Nephron progenitor cell (in vitro differentiated cells): ENCODE measurements at regions not wholly inside any gene's neighbourhood (a gene's known extent, or its start where the extent isn't known, plus 50 kb on each side); places are given as distances from the start of the nearest gene placed in this dataset.

Experiments used
- DNase-seq: peaks from one replicate; pipeline ENCODE4 v3.0.0; 2021
- H3K27ac Mint-ChIP-seq: 2 replicates; pipeline ENCODE4 v1.8.0; 2021; ENCODE audit warnings: mild to moderate bottlenecking, moderate library complexity, mixed read lengths
- H3K27me3 Mint-ChIP-seq: 2 replicates; pipeline ENCODE4 v1.8.0; 2021; ENCODE audit warnings: mild to moderate bottlenecking, low read depth, mixed read lengths; ENCODE audit not compliant: poor library complexity
- H3K36me3 Mint-ChIP-seq: 2 replicates; pipeline ENCODE4 v1.8.0; 2021; ENCODE audit warnings: low read depth, mixed read lengths
- H3K4me1 Mint-ChIP-seq: 2 replicates; pipeline ENCODE4 v1.8.0; 2021; ENCODE audit warnings: mixed read lengths
- H3K4me3 Mint-ChIP-seq: 2 replicates; pipeline ENCODE4 v1.8.0; 2021; ENCODE audit warnings: mild to moderate bottlenecking, moderate library complexity, mixed read lengths
- H3K9me3 Mint-ChIP-seq: 2 replicates; pipeline ENCODE4 v1.8.0; 2021; ENCODE audit warnings: mild to moderate bottlenecking, moderate library complexity, mixed read lengths
- TF ChIP-seq, protein P1 (sequence below): fragments of 200-600 bp; sonication (generic); IDR thresholded peaks from 2 replicates; pipeline ENCODE4 v1.5.0; 2021; ENCODE audit warnings: antibody characterized with exemption

GRCh38 chr2:20111311-20112131 lies 60.1 kb upstream of the LAPTM4A start:
- peaks cover 6% of the 10 kb centered on the region for H3K9me3 Mint-ChIP-seq
- no peak overlapping the region for H3K4me3 Mint-ChIP-seq

DNA sequence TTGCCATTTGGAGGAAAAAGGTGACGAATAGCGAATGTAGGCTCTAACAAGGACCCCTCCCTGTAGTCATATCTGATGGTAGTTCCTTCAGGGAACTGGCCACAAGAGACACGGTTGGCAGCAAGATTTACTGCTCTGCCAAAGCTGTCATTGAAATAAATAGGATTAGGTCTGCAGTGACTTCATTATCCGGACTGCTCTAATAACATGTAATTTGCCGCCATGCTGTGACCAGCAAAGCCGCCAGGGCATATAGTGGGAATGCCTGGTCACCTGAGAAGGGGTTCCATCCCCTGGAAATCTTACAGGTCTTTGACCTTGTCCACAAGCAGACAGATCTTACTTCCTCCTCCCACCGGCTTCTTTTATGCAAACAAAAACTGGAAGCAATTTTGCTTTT lies 59.4 kb upstream of the LAPTM4A start:
- no peak for DNase-seq
- Mint-ChIP-seq H3K4me1 (peaks cover 35% of the 10 kb centered on the region), H3K9me3 (peaks cover 11% of the 10 kb centered on the region), H3K27ac (peak overlapping the region; percentile 79), H3K4me3 (no peak overlapping the region), H3K27me3 (peaks cover 19% of the 10 kb centered on the region), H3K36me3 (no peaks in the 10 kb centered on the region)
- TF ChIP-seq, protein P1, sequence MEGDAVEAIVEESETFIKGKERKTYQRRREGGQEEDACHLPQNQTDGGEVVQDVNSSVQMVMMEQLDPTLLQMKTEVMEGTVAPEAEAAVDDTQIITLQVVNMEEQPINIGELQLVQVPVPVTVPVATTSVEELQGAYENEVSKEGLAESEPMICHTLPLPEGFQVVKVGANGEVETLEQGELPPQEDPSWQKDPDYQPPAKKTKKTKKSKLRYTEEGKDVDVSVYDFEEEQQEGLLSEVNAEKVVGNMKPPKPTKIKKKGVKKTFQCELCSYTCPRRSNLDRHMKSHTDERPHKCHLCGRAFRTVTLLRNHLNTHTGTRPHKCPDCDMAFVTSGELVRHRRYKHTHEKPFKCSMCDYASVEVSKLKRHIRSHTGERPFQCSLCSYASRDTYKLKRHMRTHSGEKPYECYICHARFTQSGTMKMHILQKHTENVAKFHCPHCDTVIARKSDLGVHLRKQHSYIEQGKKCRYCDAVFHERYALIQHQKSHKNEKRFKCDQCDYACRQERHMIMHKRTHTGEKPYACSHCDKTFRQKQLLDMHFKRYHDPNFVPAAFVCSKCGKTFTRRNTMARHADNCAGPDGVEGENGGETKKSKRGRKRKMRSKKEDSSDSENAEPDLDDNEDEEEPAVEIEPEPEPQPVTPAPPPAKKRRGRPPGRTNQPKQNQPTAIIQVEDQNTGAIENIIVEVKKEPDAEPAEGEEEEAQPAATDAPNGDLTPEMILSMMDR: no peak

More at GRCh38 chr2:20111311-20112131, 60.1 kb upstream of the LAPTM4A start:
- H3K27ac Mint-ChIP-seq: peak overlapping the region; percentile 79
- peaks cover 13% of the 10 kb centered on the region for H3K27me3 Mint-ChIP-seq
- TF ChIP-seq, protein P1: no peak
- H3K36me3 Mint-ChIP-seq: no peaks in the 10 kb centered on the region
- peaks cover 35% of the 10 kb centered on the region for H3K4me1 Mint-ChIP-seq
- no peak for DNase-seq

DNA sequence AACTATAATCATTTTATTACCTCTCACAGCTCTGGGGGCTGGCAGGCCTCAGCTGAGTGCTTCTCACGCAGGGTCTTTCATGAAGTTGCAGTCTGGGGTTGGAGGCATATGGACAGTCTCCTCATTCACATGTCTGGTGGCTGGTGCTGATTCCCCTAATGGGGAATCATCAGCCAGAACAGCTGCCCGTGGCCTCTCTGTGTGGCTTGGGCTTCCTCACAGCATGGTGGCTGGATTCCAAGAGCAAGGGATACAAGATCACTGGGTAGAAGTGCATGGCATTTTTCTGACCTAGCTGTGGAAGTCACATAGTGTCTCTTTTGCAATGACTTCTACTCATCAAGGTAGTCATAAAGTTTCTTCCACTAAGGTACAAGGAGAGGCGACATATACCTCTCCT lies 59.0 kb upstream of the LAPTM4A start:
- peaks cover 19% of the 10 kb centered on the region for H3K27me3 Mint-ChIP-seq
- TF ChIP-seq, protein P1: no peak
- no peak for DNase-seq
- peaks cover 40% of the 10 kb centered on the region for H3K4me1 Mint-ChIP-seq
- peaks cover 16% of the 10 kb centered on the region for H3K9me3 Mint-ChIP-seq
- no peaks in the 10 kb centered on the region for H3K36me3 Mint-ChIP-seq
- no peak overlapping the region for H3K4me3 Mint-ChIP-seq
- H3K27ac Mint-ChIP-seq: no peak overlapping the region

DNA sequence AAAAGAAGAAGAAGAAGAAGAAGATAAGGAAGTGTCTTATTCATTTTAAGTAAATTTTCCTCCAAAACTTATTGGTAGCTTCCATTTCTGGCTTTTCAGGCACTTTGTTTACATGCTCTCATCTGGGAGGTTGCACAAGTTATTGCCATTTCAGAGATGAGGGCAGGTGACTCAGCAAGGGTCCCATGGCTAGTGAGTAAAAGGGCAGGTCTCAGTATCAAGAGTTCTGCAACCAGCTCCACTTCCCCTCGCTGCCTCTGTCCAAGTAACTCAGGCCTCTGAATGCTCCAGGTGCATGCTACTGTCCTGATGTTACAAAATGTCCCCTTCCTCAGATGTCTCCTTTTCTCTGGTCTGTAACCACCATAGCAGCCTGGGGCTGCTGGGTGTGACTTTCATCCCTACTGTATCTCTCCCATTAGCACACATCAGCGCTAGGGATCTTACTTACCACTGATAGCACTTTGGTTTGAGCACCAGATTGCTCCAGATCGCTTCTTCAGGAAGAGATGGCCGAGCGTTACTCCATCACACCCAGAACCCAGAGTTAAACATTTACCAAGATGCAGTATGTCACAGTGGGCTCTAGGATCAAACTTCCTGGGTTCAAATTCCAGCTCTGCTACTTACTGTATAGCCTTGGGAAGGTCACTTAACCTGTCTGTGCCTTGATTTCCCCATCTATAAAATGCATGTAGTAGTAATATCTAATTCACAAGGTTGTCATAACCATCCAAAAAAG lies 57.4 kb upstream of the LAPTM4A start:
- Mint-ChIP-seq H3K4me3 (no peak overlapping the region), H3K9me3 (peaks cover 16% of the 10 kb centered on the region), H3K27me3 (peaks cover 27% of the 10 kb centered on the region), H3K4me1 (peaks cover 48% of the 10 kb centered on the region), H3K36me3 (no peaks in the 10 kb centered on the region), H3K27ac (peak overlapping the region; percentile 59)
- TF ChIP-seq, protein P1: no peak
- no peak for DNase-seq

DNA sequence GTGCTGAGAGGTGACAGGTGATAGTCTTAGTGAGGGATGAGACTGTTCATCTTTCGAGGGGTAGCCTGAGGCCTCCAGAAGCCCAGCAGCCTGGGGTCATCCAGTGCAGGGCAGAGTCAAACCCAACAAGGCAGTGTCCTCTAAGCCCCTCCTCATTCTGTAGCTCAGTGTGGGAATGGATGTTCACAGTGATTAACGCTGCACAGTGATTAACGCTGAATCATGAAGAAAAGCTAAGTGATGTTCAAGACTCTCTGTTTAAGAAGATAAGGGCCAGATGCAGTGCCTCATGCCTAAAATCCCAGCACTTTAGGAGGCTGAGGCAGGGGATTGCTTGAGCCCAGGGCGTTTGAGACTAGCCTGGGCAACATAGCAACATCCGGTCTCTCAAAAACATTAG lies 56.3 kb upstream of the LAPTM4A start:
- H3K9me3 Mint-ChIP-seq: peaks cover 23% of the 10 kb centered on the region
- TF ChIP-seq, protein P1: no peak
- H3K4me3 Mint-ChIP-seq: peak overlapping the region; percentile 11
- peaks cover 48% of the 10 kb centered on the region for H3K4me1 Mint-ChIP-seq
- H3K27ac Mint-ChIP-seq: peak overlapping the region; percentile 70
- no peak for DNase-seq
- H3K36me3 Mint-ChIP-seq: peaks cover 3% of the 10 kb centered on the region
- H3K27me3 Mint-ChIP-seq: peaks cover 27% of the 10 kb centered on the region
